Panc1 (cell line): ENCODE measurements at regions not wholly inside any gene's neighbourhood (a gene's known extent, or its start where the extent isn't known, plus 50 kb on each side); places are given as distances from the start of the nearest gene placed in this dataset.

Source experiments
- ATAC-seq: fragments of 200-7000 bp; cut with Tn5 transposase; 2 replicates; pipeline ENCODE4 v1.9.1; 2020; ENCODE audit warnings: mild to moderate bottlenecking, moderate library complexity
- BruUV-seq: library from RNA; stranded (reverse); fragments of 400-500 nt; replicated peaks from 2 replicates; lab custom pipeline; 2021; lab: Mats Ljungman, UMichigan
- CTCF ChIA-PET: fragments of 300-600 bp; sonication (Branson Sonifier 250); formaldehyde crosslinking; loops from one replicate; lab custom pipeline; 2022; ENCODE audit warnings: antibody characterized with exemption; lab: Charles Lee
- POLR2A ChIA-PET: fragments of 300-600 bp; sonication (Branson Sonifier 250); formaldehyde crosslinking; loops from one replicate; lab custom pipeline; 2022; ENCODE audit warnings: antibody characterized with exemption; lab: Charles Lee
- DNase-seq: peaks from one replicate; pipeline ENCODE4 v3.0.0-alpha.2; 2010; ENCODE audit warnings: low read depth, low spot score
- H3K27ac ChIP-seq: 2 replicates; pipeline ENCODE4 v1.5.1; 2011; ENCODE audit warnings: mild to moderate bottlenecking, low read length, inconsistent platforms
- H3K27me3 ChIP-seq: fragments of 200-500 bp; sonication (Bioruptor generic); 2 replicates; pipeline ENCODE4 v1.6.0; 2014; ENCODE audit warnings: low read length, inconsistent platforms; ENCODE audit not compliant: control insufficient read depth, insufficient read depth
- H3K36me3 ChIP-seq: fragments of 200-500 bp; sonication (Bioruptor generic); 2 replicates; pipeline ENCODE4 v1.5.1; 2014; ENCODE audit warnings: inconsistent platforms, mild to moderate bottlenecking, low read length, moderate library complexity; ENCODE audit not compliant: control insufficient read depth, insufficient read depth
- H3K4me1 ChIP-seq: 2 replicates; pipeline ENCODE4 v1.5.1; 2011; ENCODE audit warnings: inconsistent platforms, mild to moderate bottlenecking, low read length, moderate library complexity; ENCODE audit not compliant: control insufficient read depth, insufficient read depth
- H3K4me3 ChIP-seq, 2 experiments: 2 replicates each; pipeline ENCODE4 v1.5.1; 2011 to 2012; ENCODE audit warnings: low read depth in 2 of 2, low read length in 2 of 2, mild to moderate bottlenecking in 2 of 2, inconsistent platforms in 1 of 2, moderate library complexity in 1 of 2
- H3K9me3 ChIP-seq: fragments of 200-500 bp; sonication (Bioruptor generic); 2 replicates; pipeline ENCODE4 v1.5.1; 2014; ENCODE audit warnings: low read depth, mild to moderate bottlenecking, inconsistent platforms, low read length, moderate library complexity; ENCODE audit not compliant: control insufficient read depth, insufficient read depth
- CTCF ChIP-seq: fragments of 450-650 bp; IDR thresholded peaks from 2 replicates; pipeline ENCODE4 v1.5.1; 2017; ENCODE audit warnings: mild to moderate bottlenecking
- POLR2AphosphoS5 ChIP-seq: IDR thresholded peaks from 2 replicates; pipeline ENCODE4 v1.6.1; 2012; ENCODE audit warnings: mild to moderate bottlenecking, low read depth, low read length, moderate library complexity
- REST ChIP-seq, 2 experiments: IDR thresholded peaks; 2 replicates each; pipeline ENCODE4 v1.6.1; 2011 to 2012; ENCODE audit warnings: low read depth in 2 of 2, control low read depth in 1 of 2, low read length in 1 of 2, mild to moderate bottlenecking in 1 of 2, moderate library complexity in 1 of 2; ENCODE audit not compliant: insufficient read depth in 1 of 2
- SIN3A ChIP-seq: IDR thresholded peaks from 2 replicates; pipeline ENCODE4 v1.6.1; 2012; ENCODE audit warnings: low read depth, mild to moderate bottlenecking, low read length, moderate library complexity, borderline replicate concordance; ENCODE audit not compliant: insufficient read depth
- TCF7L2 ChIP-seq: IDR thresholded peaks from 2 replicates; pipeline ENCODE4 v1.6.1; 2011; ENCODE audit warnings: mild to moderate bottlenecking, low read depth, low read length, inconsistent platforms
- in situ Hi-C: cut with HindIII; loops from 2 replicates; pipeline ENCODE4 v1.10.0; 2016; ENCODE audit warnings: low sequenced_read_pairs, low pct_unique_long_range_greater_than_20kb
- intact Hi-C: fragments of 100-400 bp; cut with micrococcal nuclease; formaldehyde crosslinking; loops from one replicate; pipeline ENCODE4 v1.10.0; 2022; ENCODE audit not compliant: unreplicated experiment

GRCh38 chr13:50419896-50420295 lies 404.7 kb downstream of the KCNRG start:
- H3K27me3 ChIP-seq: no peaks in the 10 kb centered on the region
- no peaks in the 10 kb centered on the region for H3K9me3 ChIP-seq
- no peak overlapping the region; the same call in 1 of the 2 replicates for H3K27ac ChIP-seq
- no peaks in the 10 kb centered on the region for H3K36me3 ChIP-seq
- TF ChIP-seq REST (IDR thresholded peaks at IDR 0.05; ENCODE audit: insufficient read depth in 1 of 2, low read depth in 2 of 2, low read length in 1 of 2) (no peak), SIN3A (no peak), CTCF (no peak), POLR2AphosphoS5 (no peak), TCF7L2 (no peak)
- no peak for ATAC-seq
- POLR2A ChIA-PET: interaction anchor here (0.5 kb wide), 1 partner anchor 94 kb away, joined by 3 read pairs; no protein-coding TSS in a partner anchor
- intact Hi-C loops (no loop called here), in situ Hi-C loops (no loop called here)
- CTCF ChIA-PET: interaction anchor here (0.7 kb wide), 1 partner anchor 95 kb away, joined by 5 read pairs; no protein-coding TSS in a partner anchor
- no peak for DNase-seq
- no peaks in the 10 kb centered on the region for H3K4me1 ChIP-seq
- no TSS peak for BruUV-seq
- no peak overlapping the region for H3K4me3 ChIP-seq

- ChIA-PET POLR2A (no interaction called here), CTCF (no interaction called here)
- in situ Hi-C loops: no loop called here
Observed at GRCh38 chr13:50420718-50421472, 405.7 kb downstream of the KCNRG start.

More at GRCh38 chr13:50420718-50421472, 405.7 kb downstream of the KCNRG start:
- Histone ChIP-seq H3K4me3 (no peak overlapping the region), H3K27me3 (no peaks in the 10 kb centered on the region), H3K27ac (peak overlapping the region; percentile 44; the same call in 1 of the 2 replicates), H3K4me1 (no peaks in the 10 kb centered on the region), H3K9me3 (no peaks in the 10 kb centered on the region), H3K36me3 (no peaks in the 10 kb centered on the region)
- no peak for TF ChIP-seq TCF7L2
- TF ChIP-seq SIN3A: no peak
- no peak for TF ChIP-seq CTCF
- no peak for ATAC-seq
- intact Hi-C loops: no loop called here
- no TSS peak for BruUV-seq
- no peak for DNase-seq
